Epithelial cell of proximal tubule (primary cell): ENCODE measurements at regions not wholly inside any gene's neighbourhood (a gene's known extent, or its start where the extent isn't known, plus 50 kb on each side); places are given as distances from the start of the nearest gene placed in this dataset.

Source experiments
- DNase-seq: peaks from one replicate; pipeline ENCODE4 v3.0.0-alpha.2; 2011; ENCODE audit warnings: low read depth
- H3K4me3 ChIP-seq: 2 replicates; pipeline ENCODE4 v1.5.1; 2011; ENCODE audit warnings: low read depth, mild to moderate bottlenecking, low read length
- TF ChIP-seq, protein P1 (sequence below): conservative IDR thresholded peaks from 2 replicates; pipeline ENCODE4 v1.5.1; 2012; ENCODE audit warnings: low read depth, mild to moderate bottlenecking, low read length

DNA sequence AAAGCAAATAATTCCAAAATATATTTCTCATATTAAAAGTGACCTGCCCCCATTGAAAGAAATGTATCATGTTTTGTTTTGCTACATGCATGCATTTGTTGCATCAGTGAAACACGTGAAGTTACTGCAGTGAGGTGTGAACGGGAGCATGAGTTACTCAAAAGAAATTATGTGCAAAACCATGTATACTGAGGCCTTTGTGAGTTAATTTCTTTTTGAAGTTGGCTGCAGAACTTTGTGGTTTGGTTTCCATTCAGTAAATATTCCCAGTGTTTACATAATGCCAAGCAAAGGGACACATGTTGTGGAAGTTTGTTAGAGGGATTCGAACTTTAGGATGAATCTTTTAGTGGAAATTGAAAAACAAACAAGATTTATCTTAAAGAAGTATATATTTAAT, 619.4 kb upstream of the ADAMTS5 start:
- no peak overlapping the region for H3K4me3 ChIP-seq
- TF ChIP-seq, protein P1, sequence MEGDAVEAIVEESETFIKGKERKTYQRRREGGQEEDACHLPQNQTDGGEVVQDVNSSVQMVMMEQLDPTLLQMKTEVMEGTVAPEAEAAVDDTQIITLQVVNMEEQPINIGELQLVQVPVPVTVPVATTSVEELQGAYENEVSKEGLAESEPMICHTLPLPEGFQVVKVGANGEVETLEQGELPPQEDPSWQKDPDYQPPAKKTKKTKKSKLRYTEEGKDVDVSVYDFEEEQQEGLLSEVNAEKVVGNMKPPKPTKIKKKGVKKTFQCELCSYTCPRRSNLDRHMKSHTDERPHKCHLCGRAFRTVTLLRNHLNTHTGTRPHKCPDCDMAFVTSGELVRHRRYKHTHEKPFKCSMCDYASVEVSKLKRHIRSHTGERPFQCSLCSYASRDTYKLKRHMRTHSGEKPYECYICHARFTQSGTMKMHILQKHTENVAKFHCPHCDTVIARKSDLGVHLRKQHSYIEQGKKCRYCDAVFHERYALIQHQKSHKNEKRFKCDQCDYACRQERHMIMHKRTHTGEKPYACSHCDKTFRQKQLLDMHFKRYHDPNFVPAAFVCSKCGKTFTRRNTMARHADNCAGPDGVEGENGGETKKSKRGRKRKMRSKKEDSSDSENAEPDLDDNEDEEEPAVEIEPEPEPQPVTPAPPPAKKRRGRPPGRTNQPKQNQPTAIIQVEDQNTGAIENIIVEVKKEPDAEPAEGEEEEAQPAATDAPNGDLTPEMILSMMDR: no peak
- no peak for DNase-seq

- TF ChIP-seq, protein P1: no peak
- H3K4me3 ChIP-seq: no peak overlapping the region
- DNase-seq: no peak
Observed at GRCh38 chr21:27584256-27584655, 617.4 kb upstream of the ADAMTS5 start.

DNA sequence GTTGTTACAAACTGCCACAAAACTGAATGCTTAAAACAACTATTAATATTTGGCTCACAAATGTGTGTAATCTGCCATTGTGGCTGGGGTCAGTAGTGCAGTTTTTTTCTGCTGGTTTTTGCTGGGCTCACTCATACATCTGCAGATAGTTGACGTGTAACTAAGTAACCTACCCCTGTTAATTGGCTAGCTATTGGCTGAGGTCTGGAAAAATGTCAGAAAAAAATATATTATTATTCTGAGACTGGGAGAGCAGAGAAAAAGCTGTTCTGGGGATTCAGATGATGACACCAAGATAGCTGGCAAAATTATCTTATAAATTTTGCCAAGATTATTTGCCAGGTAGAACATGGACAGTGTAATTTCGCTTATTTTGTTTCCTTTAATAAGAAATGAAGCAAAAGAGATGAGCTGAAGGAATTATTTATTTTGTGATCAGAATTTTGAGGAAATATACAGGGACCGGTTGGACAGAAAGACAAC, 616.1 kb upstream of the ADAMTS5 start:
- no peak overlapping the region for H3K4me3 ChIP-seq
- DNase-seq: no peak
- TF ChIP-seq, protein P1: no peak

GRCh38 chr21:27582246-27582947, 615.5 kb upstream of the ADAMTS5 start:
- TF ChIP-seq, protein P1: no peak
- no peak overlapping the region for H3K4me3 ChIP-seq
- no peak for DNase-seq

DNA sequence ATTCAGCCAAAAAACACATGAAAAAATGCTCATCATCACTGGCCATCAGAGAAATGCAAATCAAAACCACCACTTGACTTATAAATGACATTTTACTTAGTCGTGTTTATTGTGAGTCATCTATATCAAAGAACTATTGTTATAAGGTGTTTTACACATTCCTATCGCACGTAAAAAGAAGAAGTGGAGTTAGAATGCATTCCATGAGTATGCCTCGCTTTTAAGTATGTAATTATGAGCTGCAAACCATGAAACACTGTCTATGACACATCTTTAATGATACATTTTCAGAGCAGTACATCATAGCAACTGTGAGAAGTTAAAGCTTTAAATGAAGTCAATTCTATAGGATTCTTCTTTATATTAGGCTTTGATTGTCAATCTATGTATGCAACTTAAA, 614.3 kb upstream of the ADAMTS5 start:
- TF ChIP-seq, protein P1: no peak
- no peak for DNase-seq
- H3K4me3 ChIP-seq: no peak overlapping the region

DNA sequence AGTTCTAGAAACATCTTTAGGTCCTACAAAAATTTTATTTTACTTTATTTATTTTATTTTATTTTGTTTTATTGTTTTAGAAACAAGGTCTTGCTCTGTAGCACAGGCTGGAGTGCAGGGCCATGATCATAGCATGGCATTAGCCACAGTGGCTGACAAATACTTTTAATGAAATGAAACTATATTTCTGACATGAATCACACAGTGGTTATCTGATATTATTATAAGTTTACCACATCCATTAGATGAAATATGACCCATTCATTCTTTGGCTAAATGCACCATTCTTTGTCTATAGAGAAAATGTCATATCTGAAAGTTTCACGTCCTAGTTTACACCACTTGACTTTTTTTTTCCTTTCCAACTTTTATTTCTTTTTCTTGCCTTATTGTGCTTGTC, 613.4 kb upstream of the ADAMTS5 start:
- no peak overlapping the region for H3K4me3 ChIP-seq
- no peak for DNase-seq
- TF ChIP-seq, protein P1: no peak

DNA sequence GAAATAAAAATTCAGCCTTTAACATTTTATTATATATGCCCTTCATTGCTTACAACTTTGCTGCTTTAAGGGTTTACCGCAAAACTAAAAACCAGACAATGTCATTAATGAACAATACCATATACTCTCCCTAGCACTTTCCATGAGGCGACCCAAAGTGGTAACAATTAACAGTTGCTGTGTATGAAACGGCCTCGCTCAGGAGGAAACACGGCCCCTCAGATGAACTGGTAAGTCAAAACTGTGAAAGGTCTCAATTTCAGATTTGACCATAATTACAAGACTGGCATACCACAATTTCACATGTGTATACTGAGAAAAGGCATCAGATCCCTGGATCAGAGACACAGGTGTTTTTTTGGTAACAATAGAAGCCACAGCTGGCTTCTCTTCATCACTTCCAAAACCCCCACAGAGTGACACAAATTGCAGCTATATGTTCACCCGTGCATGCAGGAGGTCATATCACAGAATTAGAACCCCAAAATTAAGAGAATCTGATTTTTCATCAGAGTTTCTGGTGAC, 611.9 kb upstream of the ADAMTS5 start:
- DNase-seq: no peak
- H3K4me3 ChIP-seq: no peak overlapping the region
- TF ChIP-seq, protein P1: no peak
